ENCODE measurements at regions not wholly inside any gene's neighbourhood (a gene's known extent, or its start where the extent isn't known, plus 50 kb on each side); places are given as distances from the start of the nearest gene placed in this dataset.
"Not testable (repeated sequence)": the region's sequence is repeated elsewhere in the genome, so short reads cannot be mapped to it uniquely, and the experiment has no call there.

- not testable (repeated sequence) for DNase-seq (ENCODE audit: low spot score)
Measured at GRCh38 chr7:49100908-49101740, 176.8 kb downstream of the CDC14C start.

- no peak for DNase-seq (ENCODE audit: low spot score)
Measured at GRCh38 chr7:49102411-49102810, 178.1 kb downstream of the CDC14C start.

- DNase-seq (ENCODE audit: low spot score) = no peak
Measured at GRCh38 chr7:49111706-49112105, 187.4 kb downstream of the CDC14C start.

- no peak for DNase-seq (ENCODE audit: low spot score)
Measured at GRCh38 chr7:49112222-49112621, 187.9 kb downstream of the CDC14C start.

GRCh38 chr7:49112647-49113046 is 188.3 kb downstream of the CDC14C start:
- DNase-seq (ENCODE audit: low spot score) = no peak

GRCh38 chr7:49119706-49120105 is 195.4 kb downstream of the CDC14C start:
- DNase-seq (ENCODE audit: low spot score) = no peak

GRCh38 chr7:49125246-49125645 is 200.9 kb downstream of the CDC14C start:
- DNase-seq (ENCODE audit: low spot score) = no peak

- no peak for DNase-seq (ENCODE audit: low spot score)
Measured at GRCh38 chr7:49127359-49127913, 203.1 kb downstream of the CDC14C start.

- no peak for DNase-seq (ENCODE audit: low spot score)
Measured at GRCh38 chr7:49137978-49138377, 213.6 kb downstream of the CDC14C start.

GRCh38 chr7:49150486-49150885 is 226.1 kb downstream of the CDC14C start:
- no peak for DNase-seq (ENCODE audit: low spot score)

GRCh38 chr7:49151146-49151545 is 226.8 kb downstream of the CDC14C start:
- no peak for DNase-seq (ENCODE audit: low spot score)

- no peak for DNase-seq (ENCODE audit: low spot score)
Measured at GRCh38 chr7:49158321-49158720, 234.0 kb downstream of the CDC14C start.

GRCh38 chr7:49159536-49159935 is 235.2 kb downstream of the CDC14C start:
- no peak for DNase-seq (ENCODE audit: low spot score)

- no peak for DNase-seq (ENCODE audit: low spot score)
Measured at GRCh38 chr7:49166441-49166840, 242.1 kb downstream of the CDC14C start.

- DNase-seq (ENCODE audit: low spot score) = no peak
Measured at GRCh38 chr7:49172639-49173038, 248.3 kb downstream of the CDC14C start.

- DNase-seq (ENCODE audit: low spot score) = no peak
Measured at GRCh38 chr7:49174396-49174795, 250.0 kb downstream of the CDC14C start.

GRCh38 chr7:49187543-49188268 is 263.4 kb downstream of the CDC14C start:
- no peak for DNase-seq (ENCODE audit: low spot score)

GRCh38 chr7:49228426-49229098 is 304.2 kb downstream of the CDC14C start:
- no peak for DNase-seq (ENCODE audit: low spot score)

GRCh38 chr7:49229246-49229645 is 304.9 kb downstream of the CDC14C start:
- DNase-seq (ENCODE audit: low spot score) = no peak

GRCh38 chr7:49243521-49243920 is 319.2 kb downstream of the CDC14C start:
- DNase-seq (ENCODE audit: low spot score) = no peak

GRCh38 chr7:49244543-49244942 is 320.2 kb downstream of the CDC14C start:
- DNase-seq (ENCODE audit: low spot score) = no peak

GRCh38 chr7:49245062-49245461 is 320.7 kb downstream of the CDC14C start:
- DNase-seq (ENCODE audit: low spot score) = no peak

- no peak for DNase-seq (ENCODE audit: low spot score)
Measured at GRCh38 chr7:49247759-49248158, 323.4 kb downstream of the CDC14C start.
